Duodenal mucosa (tissue), 2 donors: ENCODE measurements at regions not wholly inside any gene's neighbourhood (a gene's known extent, or its start where the extent isn't known, plus 50 kb on each side); places are given as distances from the start of the nearest gene placed in this dataset.

Source experiments
- H3K27ac ChIP-seq: one replicate; pipeline ENCODE4 v1.7.0; 2013; ENCODE audit warnings: low read depth, low read length
- H3K27me3 ChIP-seq, 2 donors: one replicate each; pipeline ENCODE4 v1.7.0; 2013; ENCODE audit warnings: low read length in 2 of 2, control low read depth in 1 of 2; ENCODE audit not compliant: insufficient read depth in 2 of 2, control insufficient read depth in 1 of 2
- H3K36me3 ChIP-seq, 2 donors: one replicate each; pipeline ENCODE4 v1.7.0; 2013; ENCODE audit warnings: low read length in 2 of 2, control low read depth in 1 of 2; ENCODE audit not compliant: insufficient read depth in 2 of 2, control insufficient read depth in 1 of 2
- H3K4me1 ChIP-seq, 2 donors: one replicate each; pipeline ENCODE4 v1.7.0; 2013; ENCODE audit warnings: low read length in 2 of 2, control low read depth in 1 of 2; ENCODE audit not compliant: insufficient read depth in 2 of 2, control insufficient read depth in 1 of 2
- H3K4me3 ChIP-seq, 2 donors: one replicate each; pipeline ENCODE4 v1.7.0; 2013; ENCODE audit warnings: low read length in 2 of 2, low read depth in 1 of 2
- H3K9ac ChIP-seq, 2 donors: one replicate each; pipeline ENCODE4 v1.7.0; 2013; ENCODE audit warnings: low read length in 2 of 2, low read depth in 1 of 2
- H3K9me3 ChIP-seq, 2 donors: one replicate each; pipeline ENCODE4 v1.7.0; 2013; ENCODE audit warnings: low read length in 2 of 2, control low read depth in 1 of 2; ENCODE audit not compliant: control insufficient read depth in 1 of 2

DNA sequence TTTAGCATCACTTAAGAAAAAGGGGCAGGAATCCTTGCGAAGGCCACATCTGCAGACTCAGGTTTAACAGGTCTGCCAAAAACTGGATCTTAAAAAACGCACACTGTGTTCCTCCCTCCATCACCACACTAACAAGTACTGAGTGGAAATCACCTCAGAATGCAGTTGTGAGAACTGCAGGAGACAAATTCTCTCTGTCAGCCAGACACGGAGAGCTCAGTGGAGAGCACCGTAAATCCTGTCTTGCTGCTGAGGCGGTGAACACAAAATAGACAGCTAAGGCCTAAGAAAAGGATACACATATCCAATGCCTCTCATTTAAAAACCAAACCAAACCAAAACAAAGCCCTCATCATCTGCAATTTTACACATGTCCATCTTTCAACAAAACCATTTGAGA lies 1287.6 kb downstream of the EFNB2 start:
- H3K4me1 ChIP-seq, result no peaks in the 10 kb centered on the region
- H3K9me3 ChIP-seq, result no peaks in the 10 kb centered on the region
- H3K36me3 ChIP-seq, result no peaks in the 10 kb centered on the region
- H3K27ac ChIP-seq, result no peak overlapping the region
- H3K9ac ChIP-seq, result no peak overlapping the region
- no peak overlapping the region for H3K4me3 ChIP-seq
- H3K27me3 ChIP-seq, result no peaks in the 10 kb centered on the region

DNA sequence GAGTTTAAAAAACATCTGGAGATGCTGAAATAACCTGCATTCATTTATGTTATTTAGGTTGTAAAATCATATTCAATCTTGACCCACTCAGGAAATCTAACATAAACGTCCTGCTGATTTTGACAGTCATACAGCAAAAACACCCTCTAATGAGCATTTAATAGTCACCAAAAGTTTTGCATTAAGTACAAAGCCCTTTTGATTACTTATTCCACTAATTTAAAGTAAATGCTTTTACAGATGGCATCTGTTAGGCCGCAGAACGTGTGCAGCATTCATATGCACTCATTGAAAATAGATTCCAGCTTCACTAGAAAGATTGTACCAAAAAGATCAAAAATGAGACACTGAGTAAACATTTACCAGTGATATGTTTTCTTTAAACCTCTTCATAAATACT lies 1295.1 kb downstream of the EFNB2 start:
- Histone ChIP-seq H3K27me3 (no peaks in the 10 kb centered on the region), H3K4me1 (no peaks in the 10 kb centered on the region), H3K9ac (no peak overlapping the region), H3K36me3 (no peaks in the 10 kb centered on the region), H3K4me3 (no peak overlapping the region), H3K9me3 (no peaks in the 10 kb centered on the region), H3K27ac (no peak overlapping the region)

DNA sequence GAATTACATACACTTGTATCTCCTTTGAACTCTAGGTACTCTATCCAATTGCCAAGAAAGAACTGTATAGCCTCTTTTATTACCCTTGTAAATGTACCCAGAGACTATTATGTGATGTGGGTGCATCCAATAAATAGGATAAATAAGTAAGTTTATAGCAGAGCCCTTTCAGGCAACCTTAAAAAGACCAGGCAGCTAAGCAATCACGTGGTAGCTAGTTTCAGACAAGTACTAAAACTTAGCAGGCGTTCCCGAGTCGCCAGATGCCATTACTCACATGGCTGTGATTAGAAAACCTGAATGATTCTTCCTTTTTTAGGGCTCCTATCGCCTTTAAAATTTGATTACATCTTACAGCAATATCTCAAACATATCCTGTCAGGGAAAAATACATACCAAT lies 1303.0 kb downstream of the EFNB2 start:
- no peak overlapping the region for H3K4me3 ChIP-seq
- H3K27me3 ChIP-seq, result no peaks in the 10 kb centered on the region
- H3K9ac ChIP-seq, result no peak overlapping the region
- no peaks in the 10 kb centered on the region for H3K4me1 ChIP-seq
- no peak overlapping the region for H3K27ac ChIP-seq
- no peaks in the 10 kb centered on the region for H3K36me3 ChIP-seq
- no peaks in the 10 kb centered on the region for H3K9me3 ChIP-seq

DNA sequence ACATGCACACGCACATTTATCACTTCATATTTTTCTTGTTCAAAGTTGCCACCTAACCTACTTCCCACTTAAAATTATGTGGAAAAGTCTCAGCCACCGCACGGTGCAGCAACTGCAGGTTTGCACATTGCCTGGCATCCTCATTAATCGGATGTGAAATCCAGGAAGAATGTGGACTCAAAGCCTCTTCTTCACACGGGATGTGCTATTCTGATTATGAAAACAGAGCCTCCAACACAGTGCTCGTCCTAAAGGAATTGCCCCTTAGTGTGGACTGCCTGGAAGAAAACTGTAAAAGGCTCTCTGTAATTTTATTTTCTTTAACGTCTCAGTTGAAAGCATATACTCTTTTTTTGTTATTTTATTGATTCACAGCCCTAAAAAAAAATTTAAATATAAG lies 1303.5 kb downstream of the EFNB2 start:
- H3K4me1 ChIP-seq, result no peaks in the 10 kb centered on the region
- no peak overlapping the region for H3K4me3 ChIP-seq
- H3K27me3 ChIP-seq, result no peaks in the 10 kb centered on the region
- no peak overlapping the region for H3K9ac ChIP-seq
- H3K36me3 ChIP-seq, result no peaks in the 10 kb centered on the region
- no peaks in the 10 kb centered on the region for H3K9me3 ChIP-seq
- no peak overlapping the region for H3K27ac ChIP-seq

DNA sequence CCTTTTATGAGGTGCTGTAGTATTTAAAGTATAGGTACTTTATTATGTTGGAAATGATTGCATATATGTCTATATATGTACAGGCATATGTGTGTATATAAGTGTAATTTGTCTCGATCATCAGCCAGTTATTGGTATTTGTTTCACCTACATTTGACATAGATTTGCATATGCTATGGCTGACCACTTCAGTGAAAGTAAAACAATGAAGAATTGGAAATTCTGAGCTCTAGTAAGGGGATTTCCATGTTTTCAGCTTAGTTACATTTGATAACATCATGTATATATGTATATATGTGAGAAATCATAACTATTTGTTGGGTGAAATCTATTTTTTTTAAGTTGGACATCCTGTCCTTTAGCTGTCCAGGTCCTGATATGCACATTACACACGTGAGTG lies 1303.9 kb downstream of the EFNB2 start:
- no peaks in the 10 kb centered on the region for H3K9me3 ChIP-seq
- no peak overlapping the region for H3K9ac ChIP-seq
- H3K4me1 ChIP-seq, result no peaks in the 10 kb centered on the region
- H3K4me3 ChIP-seq, result no peak overlapping the region
- no peaks in the 10 kb centered on the region for H3K36me3 ChIP-seq
- no peaks in the 10 kb centered on the region for H3K27me3 ChIP-seq
- H3K27ac ChIP-seq, result no peak overlapping the region

DNA sequence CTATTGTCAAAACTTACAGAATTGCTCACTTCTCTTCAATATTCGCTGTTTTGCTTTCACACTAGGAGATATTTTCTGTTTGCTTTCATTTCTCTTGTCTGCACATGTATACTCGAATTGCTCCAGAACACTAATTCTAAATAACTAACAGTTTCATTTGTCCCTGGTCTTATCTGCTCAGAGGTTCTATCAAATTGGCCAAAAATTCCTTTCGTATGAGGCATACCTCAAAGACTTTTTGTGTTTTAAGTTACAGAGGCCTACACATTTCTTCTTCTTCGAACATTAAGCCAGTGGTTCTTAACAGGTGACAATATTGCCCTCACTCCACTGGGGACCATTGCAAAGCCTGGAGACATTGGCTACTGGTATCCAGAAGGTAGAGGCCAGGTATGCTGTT lies 1314.6 kb downstream of the EFNB2 start:
- Histone ChIP-seq H3K9ac (no peak overlapping the region), H3K36me3 (no peaks in the 10 kb centered on the region), H3K27ac (no peak overlapping the region), H3K27me3 (no peaks in the 10 kb centered on the region), H3K9me3 (no peaks in the 10 kb centered on the region), H3K4me3 (no peak overlapping the region), H3K4me1 (no peaks in the 10 kb centered on the region)

DNA sequence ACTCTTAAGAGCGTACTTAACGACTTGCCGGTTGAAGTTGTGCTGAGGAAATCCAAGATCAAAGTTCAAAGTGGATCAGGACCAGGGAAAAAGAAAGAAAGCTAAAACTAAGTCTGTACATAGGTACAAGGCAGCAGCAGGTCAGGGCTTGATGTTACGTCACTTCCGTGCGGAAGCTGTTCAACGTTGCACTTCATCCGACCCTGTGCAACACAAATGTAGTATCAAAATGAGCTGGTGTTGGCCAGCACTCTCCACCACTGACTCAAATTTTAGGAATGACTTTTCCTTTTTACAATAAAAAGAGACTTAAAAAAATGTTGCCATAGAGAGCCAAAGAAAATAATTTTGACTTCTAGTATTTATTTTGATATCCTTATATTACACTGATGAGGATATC lies 1315.4 kb downstream of the EFNB2 start:
- H3K4me3 ChIP-seq, result no peak overlapping the region

DNA sequence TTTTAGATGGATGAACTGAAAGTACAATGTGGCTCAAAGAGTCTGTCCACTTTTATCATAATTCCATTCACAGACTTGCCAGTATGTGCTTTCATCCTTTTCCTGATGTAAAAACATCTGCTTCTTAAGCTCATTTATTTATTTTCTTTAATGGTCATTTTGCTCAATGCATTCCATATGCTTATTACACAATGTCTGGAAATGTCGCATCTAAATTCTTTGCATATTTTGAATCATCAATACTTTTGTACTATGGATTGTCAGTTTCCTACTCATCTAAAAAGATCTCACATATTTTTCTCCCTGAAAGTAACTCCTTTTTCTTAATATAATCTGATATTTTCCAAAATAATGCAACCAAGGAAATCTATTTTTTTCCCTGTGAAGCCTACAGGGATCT lies 1315.8 kb downstream of the EFNB2 start:
- H3K9ac ChIP-seq, result no peak overlapping the region
- H3K4me3 ChIP-seq, result no peak overlapping the region
- H3K4me1 ChIP-seq, result no peaks in the 10 kb centered on the region
- no peaks in the 10 kb centered on the region for H3K9me3 ChIP-seq
- H3K36me3 ChIP-seq, result no peaks in the 10 kb centered on the region
- H3K27me3 ChIP-seq, result no peaks in the 10 kb centered on the region
- no peak overlapping the region for H3K27ac ChIP-seq

More for the DNA sequence above, 1315.4 kb downstream of the EFNB2 start:
- Histone ChIP-seq H3K27ac (no peak overlapping the region), H3K4me1 (no peaks in the 10 kb centered on the region), H3K36me3 (no peaks in the 10 kb centered on the region), H3K9ac (no peak overlapping the region), H3K27me3 (no peaks in the 10 kb centered on the region), H3K9me3 (no peaks in the 10 kb centered on the region)

DNA sequence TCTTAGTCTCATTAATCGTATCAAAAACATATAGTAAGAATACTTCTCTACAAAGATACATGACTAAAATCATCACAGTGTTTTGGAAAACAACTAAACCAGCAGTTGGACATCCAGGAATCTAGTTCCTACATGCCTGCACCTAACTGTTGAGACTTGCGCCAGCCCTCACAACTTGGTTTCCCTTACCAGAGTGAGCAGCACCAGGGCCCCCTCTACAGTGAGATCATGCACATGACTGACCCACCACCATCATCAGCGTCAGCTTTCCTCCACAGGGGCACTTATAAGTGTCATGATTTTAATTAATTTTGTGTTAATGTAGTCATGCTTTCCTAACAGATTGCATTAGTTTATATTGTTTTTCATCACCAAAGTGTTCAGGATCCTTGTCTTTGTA lies 1322.0 kb downstream of the EFNB2 start:
- no peaks in the 10 kb centered on the region for H3K4me1 ChIP-seq
- no peaks in the 10 kb centered on the region for H3K36me3 ChIP-seq
- H3K9me3 ChIP-seq, result no peaks in the 10 kb centered on the region
- H3K9ac ChIP-seq, result no peak overlapping the region
- H3K4me3 ChIP-seq, result no peak overlapping the region
- H3K27ac ChIP-seq, result no peak overlapping the region
- H3K27me3 ChIP-seq, result no peaks in the 10 kb centered on the region

DNA sequence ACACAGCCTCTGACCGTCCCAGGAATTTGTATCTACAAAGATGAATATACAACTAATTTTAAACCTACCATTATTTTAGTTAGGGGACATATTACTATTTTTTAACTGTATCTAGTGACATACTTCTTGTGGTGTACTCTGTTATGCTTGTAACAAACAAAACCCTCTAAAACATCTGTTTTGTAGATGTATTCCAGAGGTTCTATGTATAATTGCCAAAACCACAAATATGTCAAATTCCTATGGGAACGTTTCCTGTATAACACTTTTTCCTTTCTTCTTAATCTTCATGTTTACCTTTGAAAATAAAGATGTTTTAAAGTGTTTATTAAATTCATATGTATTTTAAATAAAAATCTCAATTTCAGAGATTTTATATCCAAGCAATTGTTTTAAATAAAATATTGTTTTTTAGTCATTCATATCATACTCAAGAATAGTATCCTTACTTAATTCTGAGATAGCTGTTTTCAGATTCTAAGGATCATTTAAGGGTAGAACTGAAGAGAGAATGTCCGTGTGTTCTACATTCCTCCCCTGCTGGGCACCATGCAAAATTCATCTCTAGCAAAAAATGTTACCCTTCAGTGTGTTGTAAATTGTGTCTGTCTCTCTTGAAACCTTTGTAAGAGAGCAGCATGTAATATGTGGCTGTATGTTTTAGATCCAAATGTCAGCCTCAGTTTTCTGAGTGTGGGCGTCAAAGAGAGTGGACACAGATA lies 1327.7 kb downstream of the EFNB2 start:
- Histone ChIP-seq H3K4me3 (no peak overlapping the region), H3K9me3 (no peaks in the 10 kb centered on the region), H3K27me3 (no peaks in the 10 kb centered on the region), H3K4me1 (no peaks in the 10 kb centered on the region), H3K27ac (no peak overlapping the region), H3K36me3 (no peaks in the 10 kb centered on the region), H3K9ac (no peak overlapping the region)

DNA sequence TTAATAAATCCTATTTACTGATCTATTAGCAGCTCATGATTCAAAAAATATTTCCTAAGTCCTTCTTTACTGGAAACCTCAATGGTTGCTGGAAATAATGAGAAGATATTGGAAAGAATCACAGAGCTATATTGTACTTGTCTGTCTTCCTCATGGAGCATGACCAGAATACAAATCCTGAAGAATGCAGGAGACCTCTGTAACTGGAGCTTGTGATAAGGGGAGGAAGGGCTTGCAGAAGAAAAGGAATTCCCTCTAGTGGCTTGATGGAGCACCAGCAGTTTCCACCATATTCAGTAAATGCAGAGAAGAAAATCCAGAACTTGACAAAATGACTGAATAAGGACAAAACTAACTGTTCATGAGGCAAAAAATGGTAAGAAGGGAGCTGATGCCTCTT lies 1333.1 kb downstream of the EFNB2 start:
- Histone ChIP-seq H3K27ac (no peak overlapping the region), H3K9ac (no peak overlapping the region), H3K36me3 (no peaks in the 10 kb centered on the region), H3K4me3 (no peak overlapping the region), H3K4me1 (no peaks in the 10 kb centered on the region), H3K27me3 (no peaks in the 10 kb centered on the region), H3K9me3 (no peaks in the 10 kb centered on the region)
